ENCODE measurements at regions not wholly inside any gene's neighbourhood (a gene's known extent, or its start where the extent isn't known, plus 50 kb on each side); places are given as distances from the start of the nearest gene placed in this dataset.

- no peaks in the 10 kb centered on the region for H3K27me3 ChIP-seq
- ATAC-seq: no peak
- H3K36me3 ChIP-seq: no peaks in the 10 kb centered on the region
- no peak for DNase-seq
- intact Hi-C loops (cut with DNase I): no loop called here
- H3K4me1 ChIP-seq: no peaks in the 10 kb centered on the region
- H3K9me3 ChIP-seq: no peaks in the 10 kb centered on the region
- H3K27ac ChIP-seq: no peak overlapping the region
- TF ChIP-seq, protein P1, sequence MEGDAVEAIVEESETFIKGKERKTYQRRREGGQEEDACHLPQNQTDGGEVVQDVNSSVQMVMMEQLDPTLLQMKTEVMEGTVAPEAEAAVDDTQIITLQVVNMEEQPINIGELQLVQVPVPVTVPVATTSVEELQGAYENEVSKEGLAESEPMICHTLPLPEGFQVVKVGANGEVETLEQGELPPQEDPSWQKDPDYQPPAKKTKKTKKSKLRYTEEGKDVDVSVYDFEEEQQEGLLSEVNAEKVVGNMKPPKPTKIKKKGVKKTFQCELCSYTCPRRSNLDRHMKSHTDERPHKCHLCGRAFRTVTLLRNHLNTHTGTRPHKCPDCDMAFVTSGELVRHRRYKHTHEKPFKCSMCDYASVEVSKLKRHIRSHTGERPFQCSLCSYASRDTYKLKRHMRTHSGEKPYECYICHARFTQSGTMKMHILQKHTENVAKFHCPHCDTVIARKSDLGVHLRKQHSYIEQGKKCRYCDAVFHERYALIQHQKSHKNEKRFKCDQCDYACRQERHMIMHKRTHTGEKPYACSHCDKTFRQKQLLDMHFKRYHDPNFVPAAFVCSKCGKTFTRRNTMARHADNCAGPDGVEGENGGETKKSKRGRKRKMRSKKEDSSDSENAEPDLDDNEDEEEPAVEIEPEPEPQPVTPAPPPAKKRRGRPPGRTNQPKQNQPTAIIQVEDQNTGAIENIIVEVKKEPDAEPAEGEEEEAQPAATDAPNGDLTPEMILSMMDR (IDR thresholded peaks at IDR 0.05): no peak
- WGBS (ENCODE audit: insufficient coverage, low coverage, low lambda C conversion rate, missing lambda C conversion rate): 29% methylated on average over 6 of the region's 6 CpGs
- H3K4me3 ChIP-seq: no peak overlapping the region
These were observed 89.2 kb upstream of the WASF3 start for GRCh38 chr13:26468265-26468801.

DNA sequence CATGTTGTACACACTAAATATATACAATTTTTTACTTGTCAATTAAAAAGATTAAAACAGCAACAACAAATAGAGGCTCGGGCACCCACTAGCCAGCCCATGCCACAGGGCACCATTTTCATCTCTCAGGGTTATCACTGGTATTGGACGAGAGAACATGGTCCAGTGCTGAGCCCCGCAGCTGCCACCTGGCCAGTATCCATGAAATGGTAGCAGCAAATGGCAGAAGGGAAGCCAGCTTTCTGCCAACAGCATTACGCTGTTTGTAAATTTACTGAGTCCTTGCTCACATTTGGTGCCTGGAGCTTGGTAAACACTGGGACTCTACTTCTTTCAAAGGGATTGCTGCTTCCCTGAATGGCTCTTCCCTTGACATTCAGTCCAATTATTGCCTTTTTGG, 87.9 kb upstream of the WASF3 start:
- ATAC-seq (no peak), DNase-seq (no peak)
- Histone ChIP-seq H3K27ac (no peak overlapping the region), H3K27me3 (no peaks in the 10 kb centered on the region), H3K9me3 (no peaks in the 10 kb centered on the region), H3K4me1 (no peaks in the 10 kb centered on the region), H3K36me3 (no peaks in the 10 kb centered on the region), H3K4me3 (no peak overlapping the region)
- no peak for TF ChIP-seq POLR2A (IDR thresholded peaks at IDR 0.05)
- TF ChIP-seq, protein P1 (IDR thresholded peaks at IDR 0.05): no peak
- intact Hi-C loops (cut with DNase I): no loop called here
- 83% methylated on average over 3 of the region's 4 CpGs for whole genome bisulfite sequencing (ENCODE audit: insufficient coverage, low coverage, low lambda C conversion rate, missing lambda C conversion rate)

DNA sequence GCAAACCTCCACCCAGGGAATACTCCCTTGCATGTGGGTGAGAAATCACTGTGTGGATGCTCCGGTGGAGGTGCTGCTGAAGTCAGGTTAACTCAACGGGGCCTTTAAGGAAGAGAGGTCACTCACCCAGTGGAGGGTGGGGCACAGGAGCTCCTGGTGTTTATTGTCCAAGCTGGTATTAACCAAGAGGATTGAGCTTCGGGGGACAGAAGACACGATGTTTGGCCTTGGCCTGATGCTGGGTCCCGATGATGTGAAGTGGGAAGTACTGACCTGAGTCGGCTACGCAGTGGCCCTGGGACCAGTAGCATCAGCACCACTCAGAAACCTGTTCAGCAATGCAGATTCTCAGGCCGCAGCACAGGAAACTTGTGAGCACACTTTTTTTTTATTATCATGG, 85.7 kb upstream of the WASF3 start:
- no peak overlapping the region for H3K4me3 ChIP-seq
- intact Hi-C loops (cut with DNase I): no loop called here
- WGBS (ENCODE audit: insufficient coverage, low coverage, low lambda C conversion rate, missing lambda C conversion rate): 48% methylated on average over 2 of the region's 8 CpGs

GRCh38 chr13:26473571-26474230, 83.8 kb upstream of the WASF3 start:
- ATAC-seq: no peak

More for the DNA sequence above, 85.7 kb upstream of the WASF3 start:
- DNase-seq (no peak), ATAC-seq (no peak)
- H3K27ac ChIP-seq: no peak overlapping the region
- no peaks in the 10 kb centered on the region for H3K4me1 ChIP-seq
- TF ChIP-seq, protein P1 (IDR thresholded peaks at IDR 0.05): no peak
- no peak for TF ChIP-seq POLR2A (IDR thresholded peaks at IDR 0.05)
- no peaks in the 10 kb centered on the region for H3K27me3 ChIP-seq
- H3K9me3 ChIP-seq: no peaks in the 10 kb centered on the region
- H3K36me3 ChIP-seq: no peaks in the 10 kb centered on the region

More at GRCh38 chr13:26473571-26474230, 83.8 kb upstream of the WASF3 start:
- H3K9me3 ChIP-seq: no peaks in the 10 kb centered on the region
- H3K4me1 ChIP-seq: no peaks in the 10 kb centered on the region
- H3K27ac ChIP-seq: no peak overlapping the region
- WGBS (ENCODE audit: insufficient coverage, low coverage, low lambda C conversion rate, missing lambda C conversion rate): 46% methylated on average over 5 of the region's 5 CpGs
- no peak for DNase-seq
- intact Hi-C loops (cut with DNase I): no loop called here
- H3K36me3 ChIP-seq: no peaks in the 10 kb centered on the region
- no peak overlapping the region for H3K4me3 ChIP-seq
- TF ChIP-seq POLR2A (IDR thresholded peaks at IDR 0.05): no peak
- TF ChIP-seq, protein P1 (IDR thresholded peaks at IDR 0.05): no peak
- H3K27me3 ChIP-seq: no peaks in the 10 kb centered on the region

Data from right lobe of liver (tissue), 6 donors.